Lower leg skin (tissue), 3 donors: ENCODE measurements at regions not wholly inside any gene's neighbourhood (a gene's known extent, or its start where the extent isn't known, plus 50 kb on each side); places are given as distances from the start of the nearest gene placed in this dataset.

Source experiments
- POLR2A ChIP-seq, 2 donors: fragments of 450-650 bp; IDR thresholded peaks; one replicate each; pipeline ENCODE4 v1.6.1; 2016 to 2017; ENCODE audit warnings: antibody characterized with exemption in 2 of 2, mild to moderate bottlenecking in 1 of 2, moderate library complexity in 1 of 2
- TF ChIP-seq, protein P1 (sequence below), 3 donors: fragments of 450-650 bp; IDR thresholded peaks; one replicate each; pipeline ENCODE4 v1.5.1; 2016; ENCODE audit warnings: antibody characterized with exemption in 3 of 3, mild to moderate bottlenecking in 3 of 3, moderate library complexity in 2 of 3

DNA sequence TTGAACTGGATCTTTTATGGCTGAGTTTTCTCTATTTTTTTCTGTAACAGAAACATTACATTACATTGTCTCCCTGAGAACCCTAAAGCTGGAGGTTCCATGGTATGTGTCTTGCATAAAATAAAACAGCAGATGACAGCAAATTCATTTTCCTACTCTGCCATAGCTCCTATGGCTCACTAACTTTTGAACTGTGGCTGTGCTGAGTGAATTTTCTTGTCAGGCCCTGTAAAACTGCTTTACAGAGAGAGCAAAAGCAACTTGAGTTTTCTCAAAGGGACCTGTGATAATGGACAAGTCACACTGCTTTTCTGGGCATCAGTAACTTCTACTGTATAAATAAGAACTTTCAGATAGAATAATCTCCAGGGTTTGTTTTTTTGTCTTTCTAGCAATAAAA, 129.9 kb upstream of the TSC22D2 start:
- TF ChIP-seq, protein P1, sequence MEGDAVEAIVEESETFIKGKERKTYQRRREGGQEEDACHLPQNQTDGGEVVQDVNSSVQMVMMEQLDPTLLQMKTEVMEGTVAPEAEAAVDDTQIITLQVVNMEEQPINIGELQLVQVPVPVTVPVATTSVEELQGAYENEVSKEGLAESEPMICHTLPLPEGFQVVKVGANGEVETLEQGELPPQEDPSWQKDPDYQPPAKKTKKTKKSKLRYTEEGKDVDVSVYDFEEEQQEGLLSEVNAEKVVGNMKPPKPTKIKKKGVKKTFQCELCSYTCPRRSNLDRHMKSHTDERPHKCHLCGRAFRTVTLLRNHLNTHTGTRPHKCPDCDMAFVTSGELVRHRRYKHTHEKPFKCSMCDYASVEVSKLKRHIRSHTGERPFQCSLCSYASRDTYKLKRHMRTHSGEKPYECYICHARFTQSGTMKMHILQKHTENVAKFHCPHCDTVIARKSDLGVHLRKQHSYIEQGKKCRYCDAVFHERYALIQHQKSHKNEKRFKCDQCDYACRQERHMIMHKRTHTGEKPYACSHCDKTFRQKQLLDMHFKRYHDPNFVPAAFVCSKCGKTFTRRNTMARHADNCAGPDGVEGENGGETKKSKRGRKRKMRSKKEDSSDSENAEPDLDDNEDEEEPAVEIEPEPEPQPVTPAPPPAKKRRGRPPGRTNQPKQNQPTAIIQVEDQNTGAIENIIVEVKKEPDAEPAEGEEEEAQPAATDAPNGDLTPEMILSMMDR (IDR thresholded peaks at IDR 0.05) = no peak
- no peak for TF ChIP-seq POLR2A (IDR thresholded peaks at IDR 0.05)
